PFSK-1 (cell line): ENCODE measurements at regions not wholly inside any gene's neighbourhood (a gene's known extent, or its start where the extent isn't known, plus 50 kb on each side); places are given as distances from the start of the nearest gene placed in this dataset.

Source experiments
- FOXP2 ChIP-seq: optimal IDR thresholded peaks from 2 replicates; pipeline ENCODE3; 2011; ENCODE audit warnings: borderline replicate concordance, control low read depth, inconsistent platforms; ENCODE audit not compliant: insufficient read depth; ENCODE audit errors: extremely low read length, extremely low read depth
- POLR2AphosphoS5 ChIP-seq: IDR thresholded peaks from 2 replicates; pipeline ENCODE4 v1.6.1; 2012; ENCODE audit warnings: low read depth, mild to moderate bottlenecking, control low read depth, low read length, moderate library complexity
- SIN3A ChIP-seq: IDR thresholded peaks from 2 replicates; pipeline ENCODE4 v1.6.1; 2012; ENCODE audit warnings: mild to moderate bottlenecking, low read length, moderate library complexity, borderline replicate concordance; ENCODE audit not compliant: insufficient read depth
- TAF1 ChIP-seq: IDR thresholded peaks from 2 replicates; pipeline ENCODE4 v1.6.1; 2012; ENCODE audit warnings: low read length, control low read depth, borderline replicate concordance; ENCODE audit not compliant: insufficient read depth
- TF ChIP-seq, protein P1 (sequence below), 2 experiments: IDR thresholded peaks; 2 replicates each; pipeline versions ENCODE4 v1.6.1 to v1.8.0; 2011 to 2012; ENCODE audit warnings: low read depth in 2 of 2, low read length in 2 of 2, control low read depth in 1 of 2, inconsistent platforms in 1 of 2, mild to moderate bottlenecking in 1 of 2, moderate library complexity in 1 of 2; ENCODE audit not compliant: insufficient read depth in 1 of 2

DNA sequence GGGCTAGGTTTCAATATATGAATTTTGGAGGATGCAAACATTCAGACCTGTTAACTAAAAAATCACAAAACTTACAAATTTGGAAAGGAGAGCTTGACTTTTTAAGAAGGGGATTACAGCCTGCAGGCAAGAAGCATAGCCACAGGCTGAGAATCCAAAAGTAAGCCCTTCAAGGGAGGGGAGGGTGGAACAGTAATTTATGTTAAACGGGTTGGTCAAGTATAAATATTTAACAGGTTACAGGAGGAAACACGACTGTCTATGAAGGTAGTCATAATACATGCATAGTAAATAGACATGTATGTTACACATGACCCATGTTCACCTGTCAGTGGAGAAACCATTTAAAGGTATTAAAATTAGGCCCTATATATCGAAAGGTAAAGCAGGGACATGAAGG, 261.1 kb upstream of the RGS18 start:
- TF ChIP-seq SIN3A (no peak), FOXP2 (no peak), TAF1 (no peak), POLR2AphosphoS5 (no peak)
- TF ChIP-seq, protein P1, sequence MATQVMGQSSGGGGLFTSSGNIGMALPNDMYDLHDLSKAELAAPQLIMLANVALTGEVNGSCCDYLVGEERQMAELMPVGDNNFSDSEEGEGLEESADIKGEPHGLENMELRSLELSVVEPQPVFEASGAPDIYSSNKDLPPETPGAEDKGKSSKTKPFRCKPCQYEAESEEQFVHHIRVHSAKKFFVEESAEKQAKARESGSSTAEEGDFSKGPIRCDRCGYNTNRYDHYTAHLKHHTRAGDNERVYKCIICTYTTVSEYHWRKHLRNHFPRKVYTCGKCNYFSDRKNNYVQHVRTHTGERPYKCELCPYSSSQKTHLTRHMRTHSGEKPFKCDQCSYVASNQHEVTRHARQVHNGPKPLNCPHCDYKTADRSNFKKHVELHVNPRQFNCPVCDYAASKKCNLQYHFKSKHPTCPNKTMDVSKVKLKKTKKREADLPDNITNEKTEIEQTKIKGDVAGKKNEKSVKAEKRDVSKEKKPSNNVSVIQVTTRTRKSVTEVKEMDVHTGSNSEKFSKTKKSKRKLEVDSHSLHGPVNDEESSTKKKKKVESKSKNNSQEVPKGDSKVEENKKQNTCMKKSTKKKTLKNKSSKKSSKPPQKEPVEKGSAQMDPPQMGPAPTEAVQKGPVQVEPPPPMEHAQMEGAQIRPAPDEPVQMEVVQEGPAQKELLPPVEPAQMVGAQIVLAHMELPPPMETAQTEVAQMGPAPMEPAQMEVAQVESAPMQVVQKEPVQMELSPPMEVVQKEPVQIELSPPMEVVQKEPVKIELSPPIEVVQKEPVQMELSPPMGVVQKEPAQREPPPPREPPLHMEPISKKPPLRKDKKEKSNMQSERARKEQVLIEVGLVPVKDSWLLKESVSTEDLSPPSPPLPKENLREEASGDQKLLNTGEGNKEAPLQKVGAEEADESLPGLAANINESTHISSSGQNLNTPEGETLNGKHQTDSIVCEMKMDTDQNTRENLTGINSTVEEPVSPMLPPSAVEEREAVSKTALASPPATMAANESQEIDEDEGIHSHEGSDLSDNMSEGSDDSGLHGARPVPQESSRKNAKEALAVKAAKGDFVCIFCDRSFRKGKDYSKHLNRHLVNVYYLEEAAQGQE (IDR thresholded peaks at IDR 0.05; ENCODE audit: insufficient read depth in 1 of 2, low read depth in 2 of 2, low read length in 2 of 2) = no peak

DNA sequence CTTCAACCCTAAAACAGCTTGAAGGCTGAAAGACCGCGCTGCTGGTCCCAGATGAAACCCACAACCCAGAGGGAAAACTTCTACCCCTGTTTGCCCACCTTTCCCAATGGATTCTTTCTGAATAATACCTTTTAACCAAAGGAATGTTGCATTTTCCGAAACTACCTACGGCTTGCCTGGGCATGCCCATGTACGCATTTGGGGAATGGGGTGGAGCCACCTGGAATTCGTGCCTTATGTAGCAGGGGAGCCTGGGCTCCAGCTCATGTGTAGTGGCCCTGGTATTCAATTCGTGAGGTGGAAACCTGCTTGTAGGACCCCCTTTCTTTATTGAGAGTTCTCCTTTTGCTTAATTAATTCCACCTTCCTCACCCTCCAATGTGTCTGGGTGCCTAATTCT, 256.6 kb upstream of the RGS18 start:
- TF ChIP-seq TAF1 (no peak), SIN3A (no peak), POLR2AphosphoS5 (no peak), FOXP2 (no peak)
- TF ChIP-seq, protein P1 (IDR thresholded peaks at IDR 0.05; ENCODE audit: insufficient read depth in 1 of 2, low read depth in 2 of 2, low read length in 2 of 2) = no peak

DNA sequence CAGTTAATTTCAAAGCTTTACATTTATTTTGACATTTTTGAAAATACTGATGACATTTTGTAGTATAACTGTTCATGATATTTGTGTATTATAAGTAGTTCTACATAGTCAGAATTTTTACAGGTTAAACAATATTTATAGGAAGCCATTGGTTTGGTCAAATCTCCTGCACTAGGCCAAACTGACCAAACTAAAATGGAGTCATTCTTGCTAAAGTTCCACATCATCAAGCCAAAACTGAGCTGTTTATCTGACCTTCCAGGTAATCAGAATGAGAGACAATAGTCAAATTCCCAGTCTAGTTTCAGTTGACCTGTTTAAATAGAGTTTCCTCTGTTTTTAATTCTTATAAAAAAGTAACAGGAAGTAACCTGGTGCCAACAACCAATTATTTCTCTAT, 253.3 kb upstream of the RGS18 start:
- TF ChIP-seq, protein P1 (IDR thresholded peaks at IDR 0.05; ENCODE audit: insufficient read depth in 1 of 2, low read depth in 2 of 2, low read length in 2 of 2) = no peak
- TF ChIP-seq TAF1 (no peak), POLR2AphosphoS5 (no peak), SIN3A (no peak), FOXP2 (no peak)

DNA sequence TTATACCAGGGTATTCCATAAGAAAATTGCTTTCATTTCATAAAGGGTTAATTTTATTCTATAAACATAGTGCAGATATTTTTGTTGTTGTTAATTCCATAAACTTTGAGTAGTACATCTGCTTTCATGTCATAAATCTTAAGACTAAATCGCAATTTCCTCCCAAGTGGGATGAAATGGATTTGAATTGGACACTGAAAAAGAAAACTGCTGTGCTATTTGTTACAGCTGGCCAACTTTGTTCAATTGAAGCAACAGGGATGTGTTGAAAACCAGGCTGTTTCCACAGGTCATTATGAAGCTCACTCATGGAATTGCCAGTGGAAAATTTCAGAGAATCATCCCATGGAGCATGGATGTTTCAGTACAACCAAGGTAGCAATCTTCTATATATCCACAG, 252.5 kb upstream of the RGS18 start:
- TF ChIP-seq POLR2AphosphoS5 (no peak), SIN3A (no peak)
- TF ChIP-seq, protein P1 (IDR thresholded peaks at IDR 0.05; ENCODE audit: insufficient read depth in 1 of 2, low read depth in 2 of 2, low read length in 2 of 2) = no peak

DNA sequence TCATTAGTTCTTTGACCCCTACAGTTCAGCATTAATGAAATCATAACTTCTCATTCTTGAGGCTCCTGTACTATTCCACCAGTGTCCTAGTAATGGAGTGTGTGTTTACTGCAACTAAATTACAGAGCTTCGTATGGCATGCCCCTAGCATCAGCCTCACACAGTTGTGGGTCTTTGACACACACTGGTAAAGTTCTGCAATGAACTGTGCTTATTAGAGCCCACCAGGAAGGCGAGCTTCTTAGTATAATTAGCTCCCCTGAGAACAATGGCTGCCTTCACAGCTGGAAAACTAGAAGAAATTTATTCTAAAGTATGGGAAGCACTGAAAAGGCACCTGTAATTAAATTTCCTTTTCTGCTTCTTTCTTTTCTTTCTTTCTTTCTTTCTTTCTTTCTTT, 251.1 kb upstream of the RGS18 start:
- TF ChIP-seq, protein P1 (IDR thresholded peaks at IDR 0.05; ENCODE audit: insufficient read depth in 1 of 2, low read depth in 2 of 2, low read length in 2 of 2) = no peak
- TF ChIP-seq SIN3A = no peak
- TF ChIP-seq FOXP2 = no peak
- no peak for TF ChIP-seq TAF1
- TF ChIP-seq POLR2AphosphoS5 = no peak
